ENCODE measurements at regions not wholly inside any gene's neighbourhood (a gene's known extent, or its start where the extent isn't known, plus 50 kb on each side); places are given as distances from the start of the nearest gene placed in this dataset.
"Not testable (repeated sequence)": the region's sequence is repeated elsewhere in the genome, so short reads cannot be mapped to it uniquely, and the experiment has no call there.

DNA sequence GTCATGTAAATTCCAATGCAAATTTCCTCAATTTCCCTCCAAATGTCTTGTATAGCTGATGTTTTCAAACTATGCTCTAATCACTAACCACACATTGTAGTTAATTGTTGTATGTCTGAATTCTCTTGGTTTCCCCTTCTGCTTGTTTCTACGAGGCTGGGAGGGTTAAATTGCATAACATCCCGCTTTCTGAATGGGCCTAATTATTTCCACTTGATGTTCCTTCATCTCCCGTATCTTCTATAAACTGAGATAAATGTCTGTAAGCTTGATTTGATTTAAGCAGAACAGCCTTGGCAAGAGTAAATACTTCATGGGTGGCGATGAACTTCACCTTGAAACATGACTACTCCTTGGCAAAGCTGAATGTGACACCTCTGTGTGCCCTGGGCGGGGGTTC, 72.2 kb downstream of the SERINC2 start:
- Histone ChIP-seq H3K4me3 (ENCODE audit: low read depth, low read length) (no peak overlapping the region), H3K9me3 (ENCODE audit: control insufficient read depth, insufficient read depth, low read length) (peaks cover 2% of the 10 kb centered on the region; the same call in 1 of the 2 replicates), H3K27ac (ENCODE audit: low read depth, low read length) (no peak overlapping the region), H3K27me3 (ENCODE audit: control insufficient read depth, insufficient read depth, low read length) (peaks cover 13% of the 10 kb centered on the region)
- ChIA-PET CTCF (interaction anchor here (0.6 kb wide), 1 partner anchor 728 kb away, joined by 3 read pairs; no protein-coding TSS in a partner anchor), POLR2A (interaction anchor here (0.6 kb wide), 1 partner anchor 113 kb away, joined by 3 read pairs; no protein-coding TSS in a partner anchor)
- TF ChIP-seq, protein P1, sequence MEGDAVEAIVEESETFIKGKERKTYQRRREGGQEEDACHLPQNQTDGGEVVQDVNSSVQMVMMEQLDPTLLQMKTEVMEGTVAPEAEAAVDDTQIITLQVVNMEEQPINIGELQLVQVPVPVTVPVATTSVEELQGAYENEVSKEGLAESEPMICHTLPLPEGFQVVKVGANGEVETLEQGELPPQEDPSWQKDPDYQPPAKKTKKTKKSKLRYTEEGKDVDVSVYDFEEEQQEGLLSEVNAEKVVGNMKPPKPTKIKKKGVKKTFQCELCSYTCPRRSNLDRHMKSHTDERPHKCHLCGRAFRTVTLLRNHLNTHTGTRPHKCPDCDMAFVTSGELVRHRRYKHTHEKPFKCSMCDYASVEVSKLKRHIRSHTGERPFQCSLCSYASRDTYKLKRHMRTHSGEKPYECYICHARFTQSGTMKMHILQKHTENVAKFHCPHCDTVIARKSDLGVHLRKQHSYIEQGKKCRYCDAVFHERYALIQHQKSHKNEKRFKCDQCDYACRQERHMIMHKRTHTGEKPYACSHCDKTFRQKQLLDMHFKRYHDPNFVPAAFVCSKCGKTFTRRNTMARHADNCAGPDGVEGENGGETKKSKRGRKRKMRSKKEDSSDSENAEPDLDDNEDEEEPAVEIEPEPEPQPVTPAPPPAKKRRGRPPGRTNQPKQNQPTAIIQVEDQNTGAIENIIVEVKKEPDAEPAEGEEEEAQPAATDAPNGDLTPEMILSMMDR (IDR thresholded peaks at IDR 0.05; ENCODE audit: low read depth, low read length): no peak
- DNase-seq (ENCODE audit: low read depth, low spot score): no peak

DNA sequence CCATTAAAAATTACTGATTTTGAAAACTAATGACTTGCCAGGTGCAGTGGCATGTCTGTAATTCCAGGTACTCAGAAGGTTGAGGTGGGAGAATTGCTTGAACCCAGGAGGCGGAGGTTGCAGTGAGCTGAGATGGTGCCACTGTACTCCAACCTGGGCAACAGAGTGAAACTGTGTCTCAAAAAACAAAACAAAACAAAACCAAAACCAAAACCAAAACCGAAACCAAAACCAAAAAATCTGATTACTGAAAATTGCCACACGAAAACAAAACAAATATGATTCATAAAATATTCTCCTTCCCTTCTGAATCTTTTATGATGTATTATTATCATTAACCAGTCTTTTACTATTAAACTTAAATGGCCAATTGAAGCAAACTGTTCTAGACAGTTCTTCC, 74.1 kb downstream of the SERINC2 start:
- H3K4me3 ChIP-seq (ENCODE audit: low read depth, low read length): no peak overlapping the region
- DNase-seq (ENCODE audit: low read depth, low spot score): no peak
- H3K9me3 ChIP-seq (ENCODE audit: control insufficient read depth, insufficient read depth, low read length): no peaks in the 10 kb centered on the region
- ChIA-PET POLR2A (no interaction called here), CTCF (no interaction called here)
- peaks cover 26% of the 10 kb centered on the region for H3K27me3 ChIP-seq (ENCODE audit: control insufficient read depth, insufficient read depth, low read length)
- H3K27ac ChIP-seq (ENCODE audit: low read depth, low read length): no peak overlapping the region
- TF ChIP-seq, protein P1 (IDR thresholded peaks at IDR 0.05; ENCODE audit: low read depth, low read length): no peak

DNA sequence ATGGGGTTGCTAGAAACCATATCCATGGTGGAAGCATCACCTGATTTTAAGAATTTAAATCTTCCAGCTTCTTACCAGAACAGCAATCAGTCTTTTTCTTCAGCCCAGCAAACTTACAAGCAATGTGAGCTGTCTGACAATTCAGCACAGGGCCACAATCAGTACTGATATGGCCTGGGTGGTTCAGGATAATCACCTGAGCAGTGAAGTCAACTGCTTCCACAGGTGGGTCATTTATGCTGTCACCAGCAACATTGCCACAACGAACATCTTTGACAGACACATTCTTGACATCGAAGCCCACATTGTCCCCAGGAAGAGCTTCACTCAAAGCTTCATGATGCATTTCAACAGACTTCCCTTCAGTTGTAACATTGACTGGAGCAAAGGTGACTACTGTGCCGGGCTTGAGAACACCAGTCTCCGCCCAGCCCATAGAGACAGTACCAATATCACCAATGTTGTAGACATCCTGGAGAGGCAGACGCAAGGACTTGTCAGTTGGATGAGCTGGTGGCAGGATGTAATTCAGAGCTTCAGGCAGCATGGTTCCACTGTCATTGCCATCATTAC, 74.8 kb downstream of the SERINC2 start:
- Histone ChIP-seq H3K4me3 (ENCODE audit: low read depth, low read length) (no peak overlapping the region), H3K27ac (ENCODE audit: low read depth, low read length) (no peak overlapping the region), H3K27me3 (ENCODE audit: control insufficient read depth, insufficient read depth, low read length) (peaks cover 28% of the 10 kb centered on the region), H3K9me3 (ENCODE audit: control insufficient read depth, insufficient read depth, low read length) (no peaks in the 10 kb centered on the region)
- TF ChIP-seq, protein P1 (IDR thresholded peaks at IDR 0.05; ENCODE audit: low read depth, low read length): no peak
- DNase-seq (ENCODE audit: low read depth, low spot score): no peak
- CTCF ChIA-PET: no interaction called here
- POLR2A ChIA-PET: no interaction called here

DNA sequence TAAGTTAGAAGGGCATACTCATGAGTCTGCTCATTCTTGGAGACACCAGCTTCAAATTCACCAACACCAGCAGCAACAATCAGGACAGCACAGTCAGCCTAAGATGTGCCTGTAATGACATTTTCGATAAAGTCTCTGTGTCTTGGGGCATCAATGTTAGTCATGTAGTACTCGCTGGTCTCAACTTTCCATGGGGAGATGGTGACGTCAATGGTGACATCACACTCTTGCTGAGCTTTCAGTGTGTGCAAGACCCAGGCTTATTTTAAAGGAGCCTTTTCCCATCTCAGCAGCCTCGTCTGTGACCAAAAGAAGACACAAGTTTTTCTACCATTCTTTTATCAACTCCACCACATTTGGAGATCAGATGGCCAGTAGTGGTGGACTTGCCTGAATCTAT, 75.5 kb downstream of the SERINC2 start:
- CTCF ChIA-PET: no interaction called here

DNA sequence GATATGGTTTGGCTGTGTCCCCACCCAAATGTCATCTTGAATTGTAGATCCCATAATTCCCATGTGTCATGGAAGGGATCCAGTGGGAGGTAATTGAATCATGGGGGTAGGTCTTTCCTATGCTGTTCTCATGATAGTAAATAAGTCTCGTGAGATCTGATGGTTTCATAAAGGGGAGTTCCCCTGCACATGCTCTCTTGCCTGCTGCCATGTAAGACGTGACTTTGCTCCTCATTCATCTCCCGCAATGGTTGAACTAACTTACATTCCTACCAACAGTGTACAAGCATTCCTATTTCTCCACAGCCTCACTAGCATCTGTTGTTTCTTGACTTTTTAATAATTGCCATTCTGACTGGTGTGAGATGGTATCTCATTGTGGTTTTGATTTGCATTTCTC, 76.6 kb downstream of the SERINC2 start:
- POLR2A ChIA-PET; DNase-seq (ENCODE audit: low read depth, low spot score); H3K27ac ChIP-seq (ENCODE audit: low read depth, low read length); H3K4me3 ChIP-seq (ENCODE audit: low read depth, low read length); CTCF ChIA-PET; H3K9me3 ChIP-seq (ENCODE audit: control insufficient read depth, insufficient read depth, low read length): not testable (repeated sequence)
- peaks cover 29% of the 10 kb centered on the region for H3K27me3 ChIP-seq (ENCODE audit: control insufficient read depth, insufficient read depth, low read length)

More for the DNA sequence above, 75.5 kb downstream of the SERINC2 start:
- H3K27ac ChIP-seq (ENCODE audit: low read depth, low read length): no peak overlapping the region
- no peak overlapping the region for H3K4me3 ChIP-seq (ENCODE audit: low read depth, low read length)
- no peak for DNase-seq (ENCODE audit: low read depth, low spot score)
- TF ChIP-seq, protein P1 (IDR thresholded peaks at IDR 0.05; ENCODE audit: low read depth, low read length): no peak
- peaks cover 29% of the 10 kb centered on the region for H3K27me3 ChIP-seq (ENCODE audit: control insufficient read depth, insufficient read depth, low read length)
- H3K9me3 ChIP-seq (ENCODE audit: control insufficient read depth, insufficient read depth, low read length): no peaks in the 10 kb centered on the region
- POLR2A ChIA-PET: no interaction called here

DNA sequence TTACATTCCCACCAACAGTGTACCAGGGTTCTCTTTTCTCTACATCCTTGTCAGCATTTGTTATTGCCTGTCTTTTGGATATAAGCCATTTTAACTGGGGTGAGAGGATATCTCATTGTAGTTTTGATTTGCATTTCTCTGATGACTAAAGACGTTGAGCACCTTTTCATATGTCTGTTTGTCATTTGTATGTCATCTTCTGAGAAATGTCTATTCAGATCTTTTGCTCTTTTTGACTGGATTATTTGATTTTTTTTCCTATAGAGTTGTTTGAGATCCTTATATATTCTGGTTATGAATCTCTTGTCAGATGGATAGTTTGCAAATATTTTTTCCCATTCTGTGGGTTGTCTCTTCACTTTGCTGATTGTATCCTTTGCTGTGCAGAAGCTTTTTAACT, 77.6 kb downstream of the SERINC2 start:
- DNase-seq (ENCODE audit: low read depth, low spot score); POLR2A ChIA-PET; H3K27ac ChIP-seq (ENCODE audit: low read depth, low read length); H3K4me3 ChIP-seq (ENCODE audit: low read depth, low read length); CTCF ChIA-PET; H3K9me3 ChIP-seq (ENCODE audit: control insufficient read depth, insufficient read depth, low read length): not testable (repeated sequence)
- peaks cover 29% of the 10 kb centered on the region for H3K27me3 ChIP-seq (ENCODE audit: control insufficient read depth, insufficient read depth, low read length)

DNA sequence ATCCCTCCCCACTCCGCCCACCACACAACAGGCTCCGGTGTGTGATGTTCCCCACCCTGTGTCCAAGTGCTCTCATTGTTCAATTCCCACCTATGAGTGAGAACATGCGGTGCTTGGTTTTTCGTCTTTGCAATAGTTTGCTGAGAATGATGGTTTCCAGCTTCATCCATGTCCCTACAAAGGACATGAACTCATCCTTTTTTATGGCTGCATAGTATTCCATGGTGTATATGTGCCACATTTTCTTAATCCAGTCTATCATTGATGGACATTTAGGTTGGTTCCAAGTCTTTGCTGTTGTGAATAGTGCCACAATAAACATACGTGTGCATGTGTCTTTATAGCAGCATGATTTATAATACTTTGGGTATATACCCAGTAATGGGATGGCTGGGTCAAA, 81.0 kb upstream of the TINAGL1 start:
- DNase-seq (ENCODE audit: low read depth, low spot score); POLR2A ChIA-PET; H3K27ac ChIP-seq (ENCODE audit: low read depth, low read length); CTCF ChIA-PET; H3K9me3 ChIP-seq (ENCODE audit: control insufficient read depth, insufficient read depth, low read length); H3K4me3 ChIP-seq (ENCODE audit: low read depth, low read length): not testable (repeated sequence)
- peaks cover 21% of the 10 kb centered on the region for H3K27me3 ChIP-seq (ENCODE audit: control insufficient read depth, insufficient read depth, low read length)

DNA sequence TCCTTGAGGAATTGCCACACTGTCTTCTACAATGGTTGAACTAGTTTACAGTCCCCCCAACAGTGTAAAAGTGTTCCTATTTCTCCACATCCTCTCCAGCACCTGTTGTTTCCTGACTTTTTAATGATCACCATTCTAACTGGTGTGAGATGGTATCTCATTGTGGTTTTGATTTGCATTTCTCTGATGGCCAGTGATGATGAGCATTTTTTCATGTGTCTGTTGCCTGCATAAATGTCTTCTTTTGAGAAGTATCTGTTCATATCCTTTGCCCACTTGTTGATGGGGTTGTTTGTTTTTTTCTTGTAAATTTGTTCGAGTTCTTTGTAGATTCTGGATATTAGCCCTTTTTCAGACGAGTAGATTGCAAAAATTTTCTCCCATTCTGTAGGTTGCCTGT, 80.5 kb upstream of the TINAGL1 start:
- H3K27me3 ChIP-seq (ENCODE audit: control insufficient read depth, insufficient read depth, low read length): peaks cover 21% of the 10 kb centered on the region
- H3K4me3 ChIP-seq (ENCODE audit: low read depth, low read length); H3K9me3 ChIP-seq (ENCODE audit: control insufficient read depth, insufficient read depth, low read length); CTCF ChIA-PET; POLR2A ChIA-PET; DNase-seq (ENCODE audit: low read depth, low spot score); H3K27ac ChIP-seq (ENCODE audit: low read depth, low read length): not testable (repeated sequence)

Data from AG04450 (cell line).